Effector memory CD4-positive, alpha-beta T cell (primary cell): ENCODE measurements at regions not wholly inside any gene's neighbourhood (a gene's known extent, or its start where the extent isn't known, plus 50 kb on each side); places are given as distances from the start of the nearest gene placed in this dataset.

ENCODE experiments used
- DNase-seq, 3 donors: peaks; one replicate each; pipeline ENCODE4 v3.0.0-alpha.2; 2020
- H3K27ac ChIP-seq: 2 replicates; pipeline ENCODE4 v1.7.0; 2013; ENCODE audit warnings: mild to moderate bottlenecking, low read length, moderate library complexity; ENCODE audit not compliant: insufficient read depth, poor library complexity, severe bottlenecking
- H3K27me3 ChIP-seq: replicated peaks from 2 replicates; pipeline ENCODE4 v1.7.0; 2013; ENCODE audit warnings: mild to moderate bottlenecking, low read length; ENCODE audit not compliant: insufficient read depth, control insufficient read depth, poor library complexity, severe bottlenecking
- H3K36me3 ChIP-seq: 2 replicates; pipeline ENCODE4 v1.7.0; 2013; ENCODE audit warnings: mild to moderate bottlenecking, low read length, moderate library complexity; ENCODE audit not compliant: control insufficient read depth, insufficient read depth
- H3K4me1 ChIP-seq: 2 replicates; pipeline ENCODE4 v1.7.0; 2013; ENCODE audit warnings: low read length, mild to moderate bottlenecking; ENCODE audit not compliant: control insufficient read depth, insufficient read depth, poor library complexity, severe bottlenecking
- H3K4me3 ChIP-seq: 2 replicates; pipeline ENCODE4 v1.7.0; 2013; ENCODE audit warnings: low read length, low read depth, mild to moderate bottlenecking; ENCODE audit not compliant: insufficient read depth, poor library complexity, severe bottlenecking
- H3K9me3 ChIP-seq: 2 replicates; pipeline ENCODE4 v1.7.0; 2013; ENCODE audit warnings: mild to moderate bottlenecking, low read length, moderate library complexity; ENCODE audit not compliant: control insufficient read depth

DNA sequence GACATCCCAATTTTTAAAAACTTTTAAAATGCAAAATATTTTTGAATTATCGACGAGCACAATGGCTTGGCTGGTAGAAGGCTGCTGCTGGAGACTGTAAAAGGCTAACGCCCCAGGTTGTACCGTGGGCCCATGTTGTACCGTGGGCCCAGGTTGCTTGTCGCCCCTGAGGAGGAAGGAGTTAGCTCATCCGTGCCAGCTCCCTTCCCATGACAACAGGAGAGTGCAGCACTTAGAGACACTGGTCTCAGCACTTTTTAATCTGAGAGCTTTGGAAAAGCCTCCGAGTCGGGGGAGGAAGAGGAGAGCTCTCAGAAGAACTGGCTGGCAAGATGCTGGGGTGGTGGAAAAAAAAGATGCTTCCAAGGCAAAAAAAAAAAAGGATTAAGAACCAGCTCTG lies 50.3 kb upstream of the CACNA1A start:
- H3K27me3 ChIP-seq, result no peaks in the 10 kb centered on the region
- no peaks in the 10 kb centered on the region for H3K9me3 ChIP-seq
- H3K4me3 ChIP-seq, result no peak overlapping the region
- DNase-seq, result no peak
- no peaks in the 10 kb centered on the region for H3K4me1 ChIP-seq
- no peak overlapping the region for H3K27ac ChIP-seq
- no peaks in the 10 kb centered on the region for H3K36me3 ChIP-seq
